Fibroblast of lung (primary cell): ENCODE measurements at regions not wholly inside any gene's neighbourhood (a gene's known extent, or its start where the extent isn't known, plus 50 kb on each side); places are given as distances from the start of the nearest gene placed in this dataset.

Experiments used
- DNase-seq, 2 donors: peaks; one replicate each; pipeline versions ENCODE4 v3.0.0 to v3.0.0-alpha.2; 2010; ENCODE audit warnings: low read depth in 2 of 2
- H2AFZ ChIP-seq: 2 replicates; pipeline ENCODE4 v1.5.1; 2012; ENCODE audit warnings: low read length, control low read depth, inconsistent platforms
- H3K27ac ChIP-seq: 2 replicates; pipeline ENCODE4 v1.5.1; 2011; ENCODE audit warnings: low read length, control low read depth; ENCODE audit not compliant: insufficient read depth
- H3K27me3 ChIP-seq: 2 replicates; pipeline ENCODE4 v1.5.1; 2011; ENCODE audit warnings: mild to moderate bottlenecking, low read length; ENCODE audit not compliant: control insufficient read depth, insufficient read depth
- H3K36me3 ChIP-seq: 2 replicates; pipeline ENCODE4 v1.5.1; 2011; ENCODE audit warnings: low read length; ENCODE audit not compliant: control insufficient read depth, insufficient read depth
- H3K4me1 ChIP-seq: 2 replicates; pipeline ENCODE4 v1.5.1; 2011; ENCODE audit warnings: low read length; ENCODE audit not compliant: control insufficient read depth, insufficient read depth; ENCODE audit errors: extremely low read depth
- H3K4me2 ChIP-seq: 2 replicates; pipeline ENCODE4 v1.5.1; 2011; ENCODE audit warnings: low read length, control low read depth; ENCODE audit not compliant: insufficient read depth; ENCODE audit errors: extremely low read depth
- H3K4me3 ChIP-seq, 4 experiments: fragments of 200-600 bp in 1 of 4; sonication (generic) in 1 of 4; replicated peaks in 1 of 4; 2 replicates each; pipeline ENCODE4 v1.5.1; 2011 to 2016; ENCODE audit warnings: low read length in 4 of 4, low read depth in 3 of 4, mild to moderate bottlenecking in 3 of 4, control low read depth in 2 of 4, inconsistent platforms in 1 of 4, mixed read lengths in 1 of 4; ENCODE audit not compliant: insufficient read depth in 1 of 4; ENCODE audit errors: control extremely low read depth in 1 of 4
- H3K79me2 ChIP-seq: 2 replicates; pipeline ENCODE4 v1.5.1; 2012; ENCODE audit warnings: mild to moderate bottlenecking, low read length, inconsistent platforms; ENCODE audit not compliant: control insufficient read depth, insufficient read depth
- H3K9ac ChIP-seq: 2 replicates; pipeline ENCODE4 v1.5.1; 2011; ENCODE audit warnings: mild to moderate bottlenecking, low read length, control low read depth; ENCODE audit not compliant: insufficient read depth
- H3K9me3 ChIP-seq: 2 replicates; pipeline ENCODE4 v1.5.1; 2012; ENCODE audit warnings: low read depth, low read length; ENCODE audit not compliant: control insufficient read depth, insufficient read depth
- H4K20me1 ChIP-seq: 2 replicates; pipeline ENCODE4 v1.5.1; 2011; ENCODE audit warnings: low read length; ENCODE audit not compliant: control insufficient read depth, insufficient read depth; ENCODE audit errors: extremely low read depth
- CTCF ChIP-seq, 2 donors: IDR thresholded peaks in 1 of 2; conservative IDR thresholded peaks in 1 of 2; 1 replicate in 1 of 2; 2 replicates in 1 of 2; pipeline ENCODE4 v1.5.1; 2011 to 2012; ENCODE audit warnings: low read length in 2 of 2, control low read depth in 1 of 2, inconsistent platforms in 1 of 2, low read depth in 1 of 2, mild to moderate bottlenecking in 1 of 2
- EZH2 ChIP-seq: IDR thresholded peaks from 2 replicates; pipeline ENCODE4 v1.5.1; 2012; ENCODE audit warnings: low read length, control low read depth, mild to moderate bottlenecking; ENCODE audit errors: missing control alignments

GRCh38 chr14:85732031-85732430 is 202.1 kb downstream of the FLRT2 start:
- H3K27me3 ChIP-seq: no peaks in the 10 kb centered on the region
- H3K27ac ChIP-seq: no peak overlapping the region
- no peaks in the 10 kb centered on the region for H3K36me3 ChIP-seq
- no peak overlapping the region for H3K9ac ChIP-seq
- no peak overlapping the region for H3K4me3 ChIP-seq
- no peaks in the 10 kb centered on the region for H4K20me1 ChIP-seq
- no peak overlapping the region for H2AFZ ChIP-seq
- DNase-seq: no peak
- no peak overlapping the region for H3K4me2 ChIP-seq
- no peaks in the 10 kb centered on the region for H3K4me1 ChIP-seq
- H3K79me2 ChIP-seq: no peaks in the 10 kb centered on the region
- TF ChIP-seq EZH2 (no peak), CTCF (conservative IDR thresholded peaks at IDR 0.05 in 1 of 2, IDR thresholded peaks at IDR 0.05 in 1 of 2; ENCODE audit: low read depth in 1 of 2, low read length in 2 of 2) (no peak)
- H3K9me3 ChIP-seq: no peaks in the 10 kb centered on the region

GRCh38 chr14:85731186-85731585 is 201.2 kb downstream of the FLRT2 start:
- no peaks in the 10 kb centered on the region for H3K27me3 ChIP-seq
- H3K9me3 ChIP-seq: no peaks in the 10 kb centered on the region
- no peaks in the 10 kb centered on the region for H3K36me3 ChIP-seq
- no peak overlapping the region for H2AFZ ChIP-seq
- H3K79me2 ChIP-seq: no peaks in the 10 kb centered on the region
- no peaks in the 10 kb centered on the region for H3K4me1 ChIP-seq
- H3K27ac ChIP-seq: no peak overlapping the region
- no peak overlapping the region for H3K4me2 ChIP-seq
- DNase-seq: peak; percentile 85 to 95
- no peak overlapping the region for H3K4me3 ChIP-seq
- no peak overlapping the region for H3K9ac ChIP-seq
- H4K20me1 ChIP-seq: no peaks in the 10 kb centered on the region
- TF ChIP-seq CTCF (conservative IDR thresholded peaks at IDR 0.05 in 1 of 2, IDR thresholded peaks at IDR 0.05 in 1 of 2; ENCODE audit: low read depth in 1 of 2, low read length in 2 of 2): no peak
- no peak for TF ChIP-seq EZH2

- Histone ChIP-seq H2AFZ (no peak overlapping the region), H3K4me3 (no peak overlapping the region), H3K4me1 (no peaks in the 10 kb centered on the region), H3K27me3 (no peaks in the 10 kb centered on the region), H3K9me3 (no peaks in the 10 kb centered on the region), H3K36me3 (no peaks in the 10 kb centered on the region), H3K79me2 (no peaks in the 10 kb centered on the region), H4K20me1 (no peaks in the 10 kb centered on the region), H3K9ac (no peak overlapping the region), H3K27ac (no peak overlapping the region), H3K4me2 (no peak overlapping the region)
- no peak for DNase-seq
- TF ChIP-seq CTCF (conservative IDR thresholded peaks at IDR 0.05 in 1 of 2, IDR thresholded peaks at IDR 0.05 in 1 of 2; ENCODE audit: low read depth in 1 of 2, low read length in 2 of 2): no peak
- TF ChIP-seq EZH2: no peak
Measured at GRCh38 chr14:85728476-85729065, 198.6 kb downstream of the FLRT2 start.
